ENCODE measurements at regions not wholly inside any gene's neighbourhood (a gene's known extent, or its start where the extent isn't known, plus 50 kb on each side); places are given as distances from the start of the nearest gene placed in this dataset.
A peak's percentile ranks its signal among the peaks of the same experiment; 100 is the strongest.

GRCh38 chr5:167029488-167029887, 1262.0 kb upstream of the WWC1 start:
- no peak for TF ChIP-seq CTCF (IDR thresholded peaks at IDR 0.05)
- TF ChIP-seq POLR2A (IDR thresholded peaks at IDR 0.05): no peak
- Histone ChIP-seq H3K36me3 (no peaks in the 10 kb centered on the region), H3K27ac (no peak overlapping the region), H3K9me3 (no peaks in the 10 kb centered on the region), H3K4me1 (no peaks in the 10 kb centered on the region), H3K27me3 (no peaks in the 10 kb centered on the region), H3K4me3 (no peak overlapping the region)
- DNase-seq: no peak
- intact Hi-C loops (cut with DNase I): no loop called here
- peak in 1 of 4 donors; percentile 17 for ATAC-seq
- 14% methylated on average over 2 of the region's 2 CpGs for WGBS (ENCODE audit: insufficient coverage, low coverage, low lambda C conversion rate, missing lambda C conversion rate)

GRCh38 chr5:167030500-167031120, 1260.8 kb upstream of the WWC1 start:
- no peak overlapping the region for H3K27ac ChIP-seq
- H3K27me3 ChIP-seq: no peaks in the 10 kb centered on the region
- no peak for DNase-seq
- no peaks in the 10 kb centered on the region for H3K9me3 ChIP-seq
- no peak for ATAC-seq
- TF ChIP-seq POLR2A (IDR thresholded peaks at IDR 0.05): no peak
- peak in 3 of 4 donors; percentile 7 to 21 (median 20) for TF ChIP-seq CTCF (IDR thresholded peaks at IDR 0.05)
- no peaks in the 10 kb centered on the region for H3K4me1 ChIP-seq
- H3K4me3 ChIP-seq: no peak overlapping the region
- H3K36me3 ChIP-seq: no peaks in the 10 kb centered on the region
- 62% methylated on average over 15 of the region's 17 CpGs for WGBS (ENCODE audit: insufficient coverage, low coverage, low lambda C conversion rate, missing lambda C conversion rate)
- intact Hi-C loops (cut with DNase I): no loop called here

- DNase-seq: no peak
- H3K27ac ChIP-seq: no peak overlapping the region
- H3K36me3 ChIP-seq: no peaks in the 10 kb centered on the region
- no peaks in the 10 kb centered on the region for H3K9me3 ChIP-seq
- intact Hi-C loops (cut with DNase I): no loop called here
- no peaks in the 10 kb centered on the region for H3K27me3 ChIP-seq
- no peak for ATAC-seq
- no peak for TF ChIP-seq POLR2A (IDR thresholded peaks at IDR 0.05)
- no peak for TF ChIP-seq CTCF (IDR thresholded peaks at IDR 0.05)
- no peaks in the 10 kb centered on the region for H3K4me1 ChIP-seq
- no peak overlapping the region for H3K4me3 ChIP-seq
- WGBS (ENCODE audit: insufficient coverage, low coverage, low lambda C conversion rate, missing lambda C conversion rate): 41% methylated on average over 4 of the region's 4 CpGs
Observed at GRCh38 chr5:167036585-167036984, 1254.9 kb upstream of the WWC1 start.

GRCh38 chr5:167049043-167049663, 1242.3 kb upstream of the WWC1 start:
- peak in 1 of 3 donors; percentile 50 for DNase-seq
- H3K9me3 ChIP-seq: no peaks in the 10 kb centered on the region
- TF ChIP-seq POLR2A (IDR thresholded peaks at IDR 0.05) (no peak), CTCF (IDR thresholded peaks at IDR 0.05) (peak; percentile 57 to 78 (median 66))
- WGBS (ENCODE audit: insufficient coverage, low coverage, low lambda C conversion rate, missing lambda C conversion rate): 10% methylated on average over 7 of the region's 7 CpGs
- H3K36me3 ChIP-seq: no peaks in the 10 kb centered on the region
- intact Hi-C loops (cut with DNase I): no loop called here
- ATAC-seq: peak; percentile 80 to 88 (median 85)
- H3K27ac ChIP-seq: no peak overlapping the region
- H3K4me1 ChIP-seq: no peaks in the 10 kb centered on the region
- no peaks in the 10 kb centered on the region for H3K27me3 ChIP-seq
- H3K4me3 ChIP-seq: no peak overlapping the region
